GM18520 (cell line): ENCODE measurements at regions not wholly inside any gene's neighbourhood (a gene's known extent, or its start where the extent isn't known, plus 50 kb on each side); places are given as distances from the start of the nearest gene placed in this dataset.
"Not testable (repeated sequence)": the region's sequence is repeated elsewhere in the genome, so short reads cannot be mapped to it uniquely, and the experiment has no call there.

Experiments
- ATAC-seq: cut with Tn5 transposase; IDR thresholded peaks from one replicate; pipeline ENCODE4 v1.9.1; 2021; ENCODE audit not compliant: unreplicated experiment

- no peak for ATAC-seq
Observed at GRCh38 chr14:37711831-37712475, 116.5 kb downstream of the TTC6 start.

- not testable (repeated sequence) for ATAC-seq
Observed at GRCh38 chr14:37712476-37712860, 117.0 kb downstream of the TTC6 start.

GRCh38 chr14:37712976-37713431 is 117.6 kb downstream of the TTC6 start:
- no peak for ATAC-seq

- ATAC-seq = no peak
Observed at GRCh38 chr14:37720131-37720530, 124.7 kb downstream of the TTC6 start.

- no peak for ATAC-seq
Observed at GRCh38 chr14:37721976-37722659, 126.7 kb downstream of the TTC6 start.

- ATAC-seq = no peak
Observed at GRCh38 chr14:37723515-37723914, 128.1 kb downstream of the TTC6 start.

- no peak for ATAC-seq
Observed at GRCh38 chr14:37726708-37727107, 131.3 kb downstream of the TTC6 start.

- ATAC-seq = no peak
Observed at GRCh38 chr14:37729218-37729617, 133.8 kb downstream of the TTC6 start.

GRCh38 chr14:37731094-37731493 is 135.7 kb downstream of the TTC6 start:
- ATAC-seq = no peak

GRCh38 chr14:37745657-37746056 is 150.2 kb downstream of the TTC6 start:
- ATAC-seq = no peak

- ATAC-seq = no peak
Observed at GRCh38 chr14:37746140-37746832, 150.9 kb downstream of the TTC6 start.

- ATAC-seq = no peak
Observed at GRCh38 chr14:37753459-37753858, 158.0 kb downstream of the TTC6 start.

GRCh38 chr14:37760275-37760674 is 164.8 kb downstream of the TTC6 start:
- ATAC-seq = not testable (repeated sequence)

- ATAC-seq = no peak
Observed at GRCh38 chr14:37763266-37763665, 167.8 kb downstream of the TTC6 start.

- not testable (repeated sequence) for ATAC-seq
Observed at GRCh38 chr14:37772283-37772682, 176.9 kb downstream of the TTC6 start.

- ATAC-seq = no peak
Observed at GRCh38 chr14:37776791-37777499, 181.5 kb downstream of the TTC6 start.

- no peak for ATAC-seq
Observed at GRCh38 chr14:37778135-37778943, 182.9 kb downstream of the TTC6 start.

GRCh38 chr14:37779480-37779879 is 184.1 kb downstream of the TTC6 start:
- no peak for ATAC-seq

- not testable (repeated sequence) for ATAC-seq
Observed at GRCh38 chr14:37780731-37781130, 185.3 kb downstream of the TTC6 start.

GRCh38 chr14:37784203-37784826 is 188.9 kb downstream of the TTC6 start:
- not testable (repeated sequence) for ATAC-seq
